ENCODE measurements at regions not wholly inside any gene's neighbourhood (a gene's known extent, or its start where the extent isn't known, plus 50 kb on each side); places are given as distances from the start of the nearest gene placed in this dataset.

- Mint-ChIP-seq H3K4me1 (ENCODE audit: unreplicated experiment) (no peaks in the 10 kb centered on the region), H3K9me3 (ENCODE audit: unreplicated experiment) (no peaks in the 10 kb centered on the region), H3K27me3 (ENCODE audit: unreplicated experiment) (no peaks in the 10 kb centered on the region), H3K36me3 (ENCODE audit: unreplicated experiment) (no peaks in the 10 kb centered on the region), H3K27ac (ENCODE audit: unreplicated experiment) (no peak overlapping the region), H3K4me3 (ENCODE audit: unreplicated experiment) (no peak overlapping the region)
- no peak for DNase-seq (ENCODE audit: extremely low spot score, unreplicated experiment)
- TF ChIP-seq CTCF (IDR thresholded peaks at IDR 0.05) = no peak
Measured at GRCh38 chr2:5215989-5216607, 476.1 kb upstream of the SOX11 start.

GRCh38 chr2:5227062-5227699, 465.0 kb upstream of the SOX11 start:
- Mint-ChIP-seq H3K4me1 (ENCODE audit: unreplicated experiment) (no peaks in the 10 kb centered on the region), H3K9me3 (ENCODE audit: unreplicated experiment) (no peaks in the 10 kb centered on the region), H3K27me3 (ENCODE audit: unreplicated experiment) (peaks cover 2% of the 10 kb centered on the region), H3K36me3 (ENCODE audit: unreplicated experiment) (no peaks in the 10 kb centered on the region), H3K27ac (ENCODE audit: unreplicated experiment) (no peak overlapping the region), H3K4me3 (ENCODE audit: unreplicated experiment) (no peak overlapping the region)
- TF ChIP-seq CTCF (IDR thresholded peaks at IDR 0.05) = no peak
- no peak for DNase-seq (ENCODE audit: extremely low spot score, unreplicated experiment)

- Mint-ChIP-seq H3K27me3 (ENCODE audit: unreplicated experiment) (peaks cover 2% of the 10 kb centered on the region), H3K27ac (ENCODE audit: unreplicated experiment) (no peak overlapping the region), H3K9me3 (ENCODE audit: unreplicated experiment) (no peaks in the 10 kb centered on the region), H3K4me1 (ENCODE audit: unreplicated experiment) (no peaks in the 10 kb centered on the region), H3K36me3 (ENCODE audit: unreplicated experiment) (no peaks in the 10 kb centered on the region), H3K4me3 (ENCODE audit: unreplicated experiment) (no peak overlapping the region)
- no peak for DNase-seq (ENCODE audit: extremely low spot score, unreplicated experiment)
- TF ChIP-seq CTCF (IDR thresholded peaks at IDR 0.05) = no peak
Measured at GRCh38 chr2:5229574-5229973, 462.6 kb upstream of the SOX11 start.

GRCh38 chr2:5230444-5230843, 461.7 kb upstream of the SOX11 start:
- Mint-ChIP-seq H3K27me3 (ENCODE audit: unreplicated experiment) (peaks cover 2% of the 10 kb centered on the region), H3K27ac (ENCODE audit: unreplicated experiment) (no peak overlapping the region)
- DNase-seq (ENCODE audit: extremely low spot score, unreplicated experiment) = no peak

More at GRCh38 chr2:5230444-5230843, 461.7 kb upstream of the SOX11 start:
- no peaks in the 10 kb centered on the region for H3K4me1 Mint-ChIP-seq (ENCODE audit: unreplicated experiment)
- no peak for TF ChIP-seq CTCF (IDR thresholded peaks at IDR 0.05)
- no peaks in the 10 kb centered on the region for H3K36me3 Mint-ChIP-seq (ENCODE audit: unreplicated experiment)
- H3K4me3 Mint-ChIP-seq (ENCODE audit: unreplicated experiment) = no peak overlapping the region
- H3K9me3 Mint-ChIP-seq (ENCODE audit: unreplicated experiment) = no peaks in the 10 kb centered on the region

All from osteocyte (in vitro differentiated cells).